PC-3 (cell line): ENCODE measurements at regions not wholly inside any gene's neighbourhood (a gene's known extent, or its start where the extent isn't known, plus 50 kb on each side); places are given as distances from the start of the nearest gene placed in this dataset.

Experiments
- ATAC-seq: fragments of 200-7000 bp; cut with Tn5 transposase; 2 replicates; pipeline ENCODE4 v1.9.1; 2020; ENCODE audit warnings: mild to moderate bottlenecking, moderate library complexity
- BruUV-seq: library from RNA; stranded (reverse); fragments of 400-500 nt; replicated peaks from 2 replicates; lab custom pipeline; 2021; lab: Mats Ljungman, UMichigan
- CTCF ChIA-PET: fragments of 300-600 bp; sonication (Branson Sonifier 250); formaldehyde crosslinking; loops from one replicate; lab custom pipeline; 2022; ENCODE audit warnings: antibody characterized with exemption; lab: Charles Lee
- POLR2A ChIA-PET: fragments of 300-600 bp; sonication (Branson Sonifier 250); formaldehyde crosslinking; loops from one replicate; lab custom pipeline; 2022; ENCODE audit warnings: antibody characterized with exemption; ENCODE audit not compliant: unreplicated experiment; lab: Charles Lee
- DNase-seq: peaks from one replicate; pipeline ENCODE4 v3.0.0-alpha.2; 2015
- H2AFZ ChIP-seq: fragments of 300-600 bp; sonication (generic); 2 replicates; pipeline ENCODE4 v1.6.0; 2016; ENCODE audit warnings: antibody characterized with exemption, low read length
- H3F3A ChIP-seq: fragments of 300-600 bp; sonication (generic); one replicate; pipeline ENCODE4 v1.6.0; 2017; ENCODE audit warnings: antibody characterized with exemption, low read length, control low read depth, mild to moderate bottlenecking; ENCODE audit not compliant: unreplicated experiment
- H3K27ac ChIP-seq: fragments of 300-600 bp; sonication (generic); 2 replicates; pipeline ENCODE4 v1.5.1; 2016; ENCODE audit warnings: mild to moderate bottlenecking, low read length
- H3K27me3 ChIP-seq: fragments of 300-600 bp; sonication (generic); 2 replicates; pipeline ENCODE4 v1.6.1; 2016; ENCODE audit warnings: low read length, mixed read lengths
- H3K36me3 ChIP-seq: fragments of 300-600 bp; sonication (generic); 2 replicates; pipeline ENCODE4 v1.6.1; 2016; ENCODE audit warnings: low read depth, mixed run types, low read length, mixed read lengths
- H3K4me1 ChIP-seq: fragments of 300-600 bp; sonication (generic); 2 replicates; pipeline ENCODE4 v1.5.1; 2016; ENCODE audit warnings: low read length; ENCODE audit not compliant: insufficient read depth
- H3K4me2 ChIP-seq: fragments of 300-600 bp; sonication (generic); 2 replicates; pipeline ENCODE4 v1.6.0; 2016; ENCODE audit warnings: low read length
- H3K4me3 ChIP-seq: fragments of 300-600 bp; sonication (generic); 2 replicates; pipeline ENCODE4 v1.5.1; 2016; ENCODE audit warnings: mild to moderate bottlenecking, low read length, mixed read lengths
- H3K79me2 ChIP-seq: fragments of 300-600 bp; sonication (generic); 2 replicates; pipeline ENCODE4 v1.6.1; 2017; ENCODE audit warnings: low read length, mixed read lengths
- H3K9ac ChIP-seq: fragments of 300-600 bp; sonication (generic); 2 replicates; pipeline ENCODE4 v1.6.0; 2016; ENCODE audit warnings: mild to moderate bottlenecking, low read length
- H3K9me2 ChIP-seq: fragments of 300-600 bp; sonication (generic); replicated peaks from 2 replicates; pipeline ENCODE4 v1.6.1; 2016; ENCODE audit warnings: mixed run types, low read length, mixed read lengths
- H3K9me3 ChIP-seq: fragments of 300-600 bp; sonication (generic); 2 replicates; pipeline ENCODE4 v1.6.1; 2016; ENCODE audit warnings: low read length, mixed read lengths
- H4K20me1 ChIP-seq: fragments of 300-600 bp; sonication (generic); 2 replicates; pipeline ENCODE4 v1.6.1; 2016; ENCODE audit warnings: low read length, mixed read lengths
- EZH2 ChIP-seq: fragments of 300-600 bp; sonication (generic); IDR thresholded peaks from one replicate; pipeline ENCODE4 v1.6.1; 2017; ENCODE audit warnings: antibody characterized with exemption, mild to moderate bottlenecking, low read length; ENCODE audit not compliant: unreplicated experiment
- EZH2phosphoT487 ChIP-seq: fragments of 300-600 bp; sonication (generic); IDR thresholded peaks from 2 replicates; pipeline ENCODE4 v1.6.1; 2018; ENCODE audit warnings: mild to moderate bottlenecking, antibody characterized with exemption, low read length, borderline replicate concordance
- intact Hi-C: fragments of 100-400 bp; cut with micrococcal nuclease; formaldehyde crosslinking; loops from 2 replicates; pipeline ENCODE4 v1.9.0; 2023
- TF ChIP-seq, protein P1 (sequence below): fragments of 300-600 bp; sonication (generic); conservative IDR thresholded peaks from 2 replicates; pipeline ENCODE4 v1.5.1; 2017; ENCODE audit warnings: antibody characterized with exemption, low read depth, mild to moderate bottlenecking, low read length

DNA sequence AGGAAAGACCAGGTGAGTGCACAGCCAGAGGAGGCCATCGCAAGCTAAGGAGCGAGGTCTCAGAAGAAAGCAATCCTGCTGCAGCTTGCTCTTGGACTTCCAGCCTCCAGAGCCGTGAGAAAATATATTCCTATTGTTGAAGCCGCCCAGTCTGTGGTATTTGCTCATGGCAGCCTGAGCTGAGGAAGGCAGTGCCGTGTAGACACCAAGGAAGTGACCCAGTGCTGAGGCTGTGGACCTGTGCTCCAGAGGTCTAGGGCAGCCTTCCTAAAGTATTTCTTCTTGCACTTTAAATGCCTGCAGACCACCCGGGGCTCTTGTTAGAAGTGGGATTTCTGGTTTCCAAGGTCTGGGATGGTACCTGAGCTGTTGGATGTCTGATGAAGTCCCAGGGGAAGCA, 158.5 kb upstream of the KL start:
- H3K9me3 ChIP-seq, result no peaks in the 10 kb centered on the region
- H3K4me2 ChIP-seq, result no peak overlapping the region
- H3F3A ChIP-seq, result no peaks in the 10 kb centered on the region
- no peaks in the 10 kb centered on the region for H3K79me2 ChIP-seq
- BruUV-seq, result no TSS peak
- intact Hi-C loops, result no loop called here
- no peaks in the 10 kb centered on the region for H4K20me1 ChIP-seq
- DNase-seq, result no peak
- no peak overlapping the region for H3K9ac ChIP-seq
- TF ChIP-seq, protein P1, sequence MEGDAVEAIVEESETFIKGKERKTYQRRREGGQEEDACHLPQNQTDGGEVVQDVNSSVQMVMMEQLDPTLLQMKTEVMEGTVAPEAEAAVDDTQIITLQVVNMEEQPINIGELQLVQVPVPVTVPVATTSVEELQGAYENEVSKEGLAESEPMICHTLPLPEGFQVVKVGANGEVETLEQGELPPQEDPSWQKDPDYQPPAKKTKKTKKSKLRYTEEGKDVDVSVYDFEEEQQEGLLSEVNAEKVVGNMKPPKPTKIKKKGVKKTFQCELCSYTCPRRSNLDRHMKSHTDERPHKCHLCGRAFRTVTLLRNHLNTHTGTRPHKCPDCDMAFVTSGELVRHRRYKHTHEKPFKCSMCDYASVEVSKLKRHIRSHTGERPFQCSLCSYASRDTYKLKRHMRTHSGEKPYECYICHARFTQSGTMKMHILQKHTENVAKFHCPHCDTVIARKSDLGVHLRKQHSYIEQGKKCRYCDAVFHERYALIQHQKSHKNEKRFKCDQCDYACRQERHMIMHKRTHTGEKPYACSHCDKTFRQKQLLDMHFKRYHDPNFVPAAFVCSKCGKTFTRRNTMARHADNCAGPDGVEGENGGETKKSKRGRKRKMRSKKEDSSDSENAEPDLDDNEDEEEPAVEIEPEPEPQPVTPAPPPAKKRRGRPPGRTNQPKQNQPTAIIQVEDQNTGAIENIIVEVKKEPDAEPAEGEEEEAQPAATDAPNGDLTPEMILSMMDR, result no peak
- TF ChIP-seq EZH2 (no peak), EZH2phosphoT487 (no peak)
- H3K27ac ChIP-seq, result no peak overlapping the region
- POLR2A ChIA-PET, result interaction anchor here (0.6 kb wide), 1 partner anchor 19 kb away, joined by 7 read pairs; no protein-coding TSS in a partner anchor
- H3K4me1 ChIP-seq, result peaks cover 6% of the 10 kb centered on the region; the same call in 1 of the 2 replicates
- CTCF ChIA-PET, result no interaction called here
- no peaks in the 10 kb centered on the region for H3K27me3 ChIP-seq
- H3K4me3 ChIP-seq, result no peak overlapping the region
- H2AFZ ChIP-seq, result no peak overlapping the region
- H3K36me3 ChIP-seq, result no peaks in the 10 kb centered on the region
- no peaks in the 10 kb centered on the region for H3K9me2 ChIP-seq
- ATAC-seq, result no peak

DNA sequence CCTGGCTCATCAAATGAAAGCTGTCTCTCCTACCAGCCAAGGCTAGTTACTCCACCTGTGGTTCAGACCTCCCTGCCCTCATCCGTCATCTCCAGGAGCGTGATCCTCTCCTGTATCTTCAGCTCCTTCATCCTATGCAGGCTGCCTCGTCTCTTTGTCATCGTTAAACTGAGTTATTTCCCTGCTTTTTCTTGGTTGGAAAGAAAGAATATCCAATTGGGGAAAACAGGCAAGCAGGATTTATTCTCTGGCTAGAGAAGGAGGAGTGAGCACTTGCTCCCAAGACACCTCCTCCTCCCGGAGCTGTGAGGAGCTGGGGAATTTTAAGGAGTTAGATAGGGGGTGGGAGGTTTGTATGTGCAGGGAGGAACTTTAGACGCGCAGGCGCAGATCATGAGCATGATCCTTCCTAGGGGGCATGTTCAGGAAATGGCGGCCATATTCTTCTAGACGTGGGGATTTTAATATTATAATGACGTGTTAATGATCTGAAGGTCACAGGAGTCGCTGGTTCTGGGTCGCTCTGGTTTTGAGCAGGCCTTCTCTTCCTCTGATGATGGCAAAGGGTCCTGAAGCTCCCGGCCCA, 156.4 kb upstream of the KL start:
- Histone ChIP-seq H3K4me3 (no peak overlapping the region), H3K4me2 (no peak overlapping the region), H3K27me3 (no peaks in the 10 kb centered on the region), H3K9ac (no peak overlapping the region), H4K20me1 (no peaks in the 10 kb centered on the region), H3K36me3 (no peaks in the 10 kb centered on the region), H3K27ac (no peak overlapping the region), H3F3A (no peaks in the 10 kb centered on the region), H3K9me3 (no peaks in the 10 kb centered on the region), H2AFZ (no peak overlapping the region), H3K4me1 (no peaks in the 10 kb centered on the region), H3K9me2 (no peaks in the 10 kb centered on the region), H3K79me2 (no peaks in the 10 kb centered on the region)
- ATAC-seq, result no peak
- BruUV-seq, result no TSS peak
- intact Hi-C loops, result no loop called here
- no peak for TF ChIP-seq EZH2phosphoT487
- TF ChIP-seq, protein P1, result no peak
- ChIA-PET POLR2A (no interaction called here), CTCF (no interaction called here)
- DNase-seq, result no peak

DNA sequence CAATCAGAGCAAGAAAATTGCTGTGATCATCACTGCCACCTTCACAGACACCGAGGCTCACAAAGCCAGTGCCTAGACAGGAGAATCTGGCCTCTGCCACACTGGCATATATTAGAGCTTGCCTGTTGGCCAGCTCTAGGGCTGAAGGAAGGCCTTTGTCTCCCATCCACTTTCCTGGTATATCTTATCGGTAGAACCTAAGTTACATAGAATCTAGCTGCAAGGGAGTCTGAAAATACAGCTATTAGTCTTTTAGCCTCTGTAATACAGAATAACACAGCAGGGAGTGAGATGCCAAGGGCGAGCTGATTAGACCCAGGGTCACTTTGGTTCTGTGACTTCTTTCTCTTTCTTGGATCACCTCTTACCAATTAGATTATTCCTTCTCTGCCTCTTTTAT, 154.9 kb upstream of the KL start:
- Histone ChIP-seq H2AFZ (no peak overlapping the region), H3K4me3 (no peak overlapping the region), H3K27me3 (no peaks in the 10 kb centered on the region), H3K36me3 (no peaks in the 10 kb centered on the region), H3K9ac (no peak overlapping the region), H4K20me1 (no peaks in the 10 kb centered on the region), H3K9me2 (no peaks in the 10 kb centered on the region), H3K4me2 (no peak overlapping the region), H3K4me1 (no peaks in the 10 kb centered on the region), H3K9me3 (no peaks in the 10 kb centered on the region), H3K79me2 (no peaks in the 10 kb centered on the region), H3F3A (no peaks in the 10 kb centered on the region), H3K27ac (no peak overlapping the region)
- ATAC-seq, result no peak
- no peak for TF ChIP-seq EZH2phosphoT487
- TF ChIP-seq, protein P1, result no peak
- TF ChIP-seq EZH2, result no peak
- ChIA-PET CTCF (interaction anchor here (0.5 kb wide), 1 partner anchor 221 kb away, joined by 4 read pairs; no protein-coding TSS in a partner anchor), POLR2A (no interaction called here)
- intact Hi-C loops, result no loop called here
- DNase-seq, result no peak
- no TSS peak for BruUV-seq
